Memory B cell (primary cell): ENCODE measurements at regions not wholly inside any gene's neighbourhood (a gene's known extent, or its start where the extent isn't known, plus 50 kb on each side); places are given as distances from the start of the nearest gene placed in this dataset.
"Not testable (repeated sequence)": the region's sequence is repeated elsewhere in the genome, so short reads cannot be mapped to it uniquely, and the experiment has no call there.

Experiments
- ATAC-seq: fragments of 150-1000 bp; cut with Tn5 transposase; 2 replicates; pipeline ENCODE4 v1.10.0; 2021; ENCODE audit warnings: low read depth, mild to moderate bottlenecking, moderate library complexity
- DNase-seq, 2 donors: peaks; one replicate each; pipeline ENCODE4 v3.0.0; 2022; ENCODE audit warnings: low spot score in 2 of 2
- H3K27ac Mint-ChIP-seq: one replicate; pipeline ENCODE4 v1.8.0; 2022; ENCODE audit warnings: mild to moderate bottlenecking, moderate library complexity, mixed read lengths
- H3K27me3 Mint-ChIP-seq: one replicate; pipeline ENCODE4 v1.8.0; 2022; ENCODE audit warnings: mixed read lengths
- H3K36me3 Mint-ChIP-seq: one replicate; pipeline ENCODE4 v1.8.0; 2022; ENCODE audit warnings: mild to moderate bottlenecking, mixed read lengths
- H3K4me1 Mint-ChIP-seq: one replicate; pipeline ENCODE4 v1.8.0; 2022; ENCODE audit warnings: mixed read lengths
- H3K4me3 Mint-ChIP-seq: one replicate; pipeline ENCODE4 v1.8.0; 2022; ENCODE audit warnings: mild to moderate bottlenecking, moderate library complexity, mixed read lengths
- H3K9me3 Mint-ChIP-seq: one replicate; pipeline ENCODE4 v1.8.0; 2022; ENCODE audit warnings: mixed read lengths

- not testable (repeated sequence) for H3K4me1 Mint-ChIP-seq, H3K27me3 Mint-ChIP-seq, ATAC-seq, H3K27ac Mint-ChIP-seq, H3K36me3 Mint-ChIP-seq, H3K4me3 Mint-ChIP-seq, DNase-seq, H3K9me3 Mint-ChIP-seq
These were observed 59.2 kb upstream of the POMZP3 start for GRCh38 chr7:76686277-76686676.

GRCh38 chr7:76684737-76685136 lies 57.7 kb upstream of the POMZP3 start:
- H3K4me3 Mint-ChIP-seq, H3K9me3 Mint-ChIP-seq, H3K27ac Mint-ChIP-seq, H3K36me3 Mint-ChIP-seq, H3K4me1 Mint-ChIP-seq, H3K27me3 Mint-ChIP-seq, DNase-seq, ATAC-seq: not testable (repeated sequence)

- H3K4me3 Mint-ChIP-seq, H3K4me1 Mint-ChIP-seq, H3K9me3 Mint-ChIP-seq, H3K36me3 Mint-ChIP-seq, DNase-seq, H3K27me3 Mint-ChIP-seq, H3K27ac Mint-ChIP-seq: not testable (repeated sequence)
- ATAC-seq, result peak; percentile 48
These were observed 56.6 kb upstream of the POMZP3 start for GRCh38 chr7:76683631-76684030.

- not testable (repeated sequence) for H3K4me3 Mint-ChIP-seq, DNase-seq, H3K9me3 Mint-ChIP-seq, ATAC-seq, H3K27me3 Mint-ChIP-seq, H3K27ac Mint-ChIP-seq, H3K36me3 Mint-ChIP-seq
- H3K4me1 Mint-ChIP-seq, result peaks cover 10% of the 10 kb centered on the region
These were observed 54.7 kb upstream of the POMZP3 start for GRCh38 chr7:76681810-76682209.

- not testable (repeated sequence) for DNase-seq, H3K27me3 Mint-ChIP-seq, H3K4me3 Mint-ChIP-seq, H3K27ac Mint-ChIP-seq, H3K9me3 Mint-ChIP-seq, ATAC-seq, H3K36me3 Mint-ChIP-seq
- H3K4me1 Mint-ChIP-seq, result peaks cover 10% of the 10 kb centered on the region
These were observed 52.1 kb upstream of the POMZP3 start for GRCh38 chr7:76679174-76679573.

GRCh38 chr7:76678500-76678899 lies 51.4 kb upstream of the POMZP3 start:
- not testable (repeated sequence) for DNase-seq, H3K27me3 Mint-ChIP-seq, H3K9me3 Mint-ChIP-seq, H3K27ac Mint-ChIP-seq, H3K4me3 Mint-ChIP-seq, H3K36me3 Mint-ChIP-seq, ATAC-seq, H3K4me1 Mint-ChIP-seq

- ATAC-seq, result peak; percentile 53
- H3K4me1 Mint-ChIP-seq, H3K36me3 Mint-ChIP-seq, H3K4me3 Mint-ChIP-seq, DNase-seq, H3K27me3 Mint-ChIP-seq, H3K27ac Mint-ChIP-seq, H3K9me3 Mint-ChIP-seq: not testable (repeated sequence)
These were observed 49.8 kb upstream of the POMZP3 start for GRCh38 chr7:76676890-76677289.
